Urothelium cell line (cell line): ENCODE measurements at regions not wholly inside any gene's neighbourhood (a gene's known extent, or its start where the extent isn't known, plus 50 kb on each side); places are given as distances from the start of the nearest gene placed in this dataset.
A peak's percentile ranks its signal among the peaks of the same experiment; 100 is the strongest.
"Not testable (repeated sequence)": the region's sequence is repeated elsewhere in the genome, so short reads cannot be mapped to it uniquely, and the experiment has no call there.

Source experiments
- DNase-seq: peaks from one replicate; pipeline ENCODE4 v3.0.0; 2011; ENCODE audit warnings: low spot score, mixed read lengths
- FAIRE-seq: peaks from 2 replicates; lab custom pipeline; 2011; peaks lifted over from hg19 to GRCh38; lab: Jason Lieb, UNC

DNA sequence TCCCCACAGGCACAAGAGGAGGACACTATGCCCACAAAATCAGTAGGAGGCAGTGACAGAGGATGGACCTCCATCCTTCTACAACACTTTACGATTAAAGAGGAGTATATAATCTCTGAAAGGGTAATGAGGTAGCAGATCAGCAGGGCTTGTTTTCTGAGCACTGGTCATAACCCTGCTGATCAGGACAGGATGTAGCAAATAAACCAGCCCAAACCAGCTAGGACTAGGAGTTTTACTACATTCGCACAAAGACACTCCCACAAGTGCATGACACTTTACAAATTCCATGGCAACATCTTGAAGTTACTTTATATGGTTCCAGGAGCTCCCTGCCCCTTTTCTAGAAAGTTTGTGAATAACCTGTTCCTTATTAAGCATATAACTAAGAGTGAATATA is 73.3 kb upstream of the CHD6 start:
- no peak for DNase-seq
- no peak for FAIRE-seq

DNA sequence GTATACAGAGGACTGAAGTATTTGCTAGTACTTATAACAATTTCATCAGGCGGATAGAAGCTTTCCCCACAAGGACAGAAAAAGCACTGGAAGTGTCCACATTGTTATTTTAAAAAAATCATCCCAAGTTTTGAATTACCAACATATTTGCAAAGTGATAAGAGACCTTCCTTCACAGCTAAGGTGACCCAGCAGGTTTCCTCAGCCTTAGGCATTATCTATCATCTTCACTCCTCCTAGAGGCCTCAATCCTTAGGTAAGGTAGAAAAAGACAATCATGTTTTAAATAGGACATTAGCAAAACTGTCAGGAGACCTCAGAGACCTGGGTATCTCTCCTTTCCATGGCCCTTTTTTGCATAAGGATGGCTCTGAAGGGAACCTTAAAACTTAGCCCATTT is 72.5 kb upstream of the CHD6 start:
- FAIRE-seq: no peak
- no peak for DNase-seq

DNA sequence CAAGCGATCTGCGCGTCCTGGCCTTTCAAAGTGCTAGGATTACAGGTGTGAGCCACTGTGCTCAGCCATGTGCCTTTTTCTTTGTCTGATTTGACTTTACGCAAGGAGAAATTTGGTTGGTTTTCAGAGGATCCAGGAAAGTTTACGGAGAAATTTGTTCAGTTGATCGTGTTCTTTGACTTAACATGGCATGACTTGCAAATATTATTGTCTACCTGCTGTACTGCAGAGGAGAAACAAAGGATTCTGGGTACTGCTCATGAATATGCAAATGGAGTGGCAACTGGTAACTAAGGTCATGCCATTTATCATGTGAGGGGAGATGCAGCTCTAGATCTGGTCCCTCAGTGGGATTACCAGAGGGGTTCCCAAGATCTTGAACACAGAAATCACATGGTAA is 68.8 kb upstream of the CHD6 start:
- DNase-seq: no peak
- FAIRE-seq: no peak

GRCh38 chr20:41685145-41685544 is 67.0 kb upstream of the CHD6 start:
- not testable (repeated sequence) for DNase-seq, FAIRE-seq

DNA sequence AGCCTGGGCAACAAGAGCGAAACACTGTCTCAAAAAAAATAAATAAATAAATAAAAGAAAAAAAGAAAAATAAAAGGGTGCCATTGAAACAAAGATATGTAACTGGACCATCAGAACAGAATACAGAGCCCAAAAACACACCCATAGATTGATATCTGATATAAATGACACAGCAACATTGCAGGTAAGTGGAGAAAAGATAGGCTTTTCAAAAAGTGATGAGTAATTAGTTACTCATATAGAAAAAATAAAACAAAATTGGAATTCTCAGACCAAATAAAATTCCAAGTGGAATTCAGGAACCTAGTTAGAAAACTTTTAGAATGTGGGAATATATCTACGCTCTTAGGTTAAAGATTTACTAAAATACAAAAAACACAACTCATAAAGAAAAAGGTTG is 60.6 kb upstream of the CHD6 start:
- no peak for FAIRE-seq
- DNase-seq: no peak

DNA sequence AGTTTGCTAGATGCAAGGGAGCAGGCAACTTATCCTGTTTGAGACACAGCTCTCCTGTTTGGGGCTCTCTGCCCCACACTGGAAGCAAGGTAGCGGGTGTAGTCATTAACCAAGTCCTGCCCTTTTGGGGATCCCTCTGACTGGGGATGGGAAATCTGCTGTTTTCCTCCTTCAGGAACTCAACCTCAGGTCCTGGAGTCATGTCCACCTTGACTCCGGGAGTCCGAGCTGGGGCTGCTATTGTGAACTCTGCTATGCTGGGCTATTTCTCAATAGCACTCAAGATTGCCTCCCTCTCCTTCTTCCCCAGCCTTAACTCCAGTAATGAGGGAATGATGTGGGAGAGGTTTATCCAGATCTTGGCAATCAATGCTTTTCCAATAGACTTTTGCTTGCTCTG is 54.1 kb upstream of the CHD6 start:
- no peak for DNase-seq
- no peak for FAIRE-seq

DNA sequence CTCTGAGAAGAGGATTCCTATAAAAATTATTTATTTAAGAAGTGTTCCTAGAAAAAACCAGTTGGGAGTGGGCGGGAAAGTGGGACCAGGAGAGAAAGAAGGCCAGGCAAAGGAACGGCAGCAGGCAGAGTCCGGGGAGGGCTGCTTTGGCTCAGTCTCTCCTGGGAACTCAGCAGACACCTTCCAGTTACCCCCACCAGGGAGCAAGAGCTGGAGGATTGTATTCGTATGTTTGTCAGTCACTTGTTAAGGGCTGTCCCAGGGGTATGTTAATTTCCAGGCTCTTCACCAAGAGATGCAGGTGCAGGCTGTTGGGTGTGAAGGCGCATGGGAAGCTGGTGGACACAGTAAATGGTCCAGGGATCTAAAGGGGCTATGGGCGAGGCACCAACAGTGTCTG is 53.0 kb upstream of the CHD6 start:
- DNase-seq: no peak
- FAIRE-seq: no peak

DNA sequence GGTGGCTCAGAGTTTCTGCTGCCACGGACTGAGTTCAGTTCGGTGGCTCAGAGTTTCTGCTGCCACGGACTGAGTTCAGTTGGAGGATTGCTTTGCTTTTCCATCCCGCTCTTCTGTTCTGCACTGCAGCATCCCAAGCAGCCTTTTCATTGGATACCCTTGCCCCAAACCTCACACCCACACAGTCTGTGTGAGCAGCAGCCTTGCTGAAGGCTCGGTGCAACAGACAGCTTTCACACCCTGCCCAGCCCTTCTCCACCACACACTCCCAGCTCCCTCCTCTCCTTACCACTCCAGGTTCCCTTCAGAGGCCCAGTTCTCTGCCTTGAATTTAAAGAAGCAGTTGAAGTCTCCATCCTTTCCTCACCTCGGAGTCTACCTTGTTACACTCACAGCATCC is 52.5 kb upstream of the CHD6 start:
- FAIRE-seq (no peak), DNase-seq (no peak)

GRCh38 chr20:41669708-41670263 is 51.6 kb upstream of the CHD6 start:
- FAIRE-seq (no peak), DNase-seq (peak; percentile 31)

DNA sequence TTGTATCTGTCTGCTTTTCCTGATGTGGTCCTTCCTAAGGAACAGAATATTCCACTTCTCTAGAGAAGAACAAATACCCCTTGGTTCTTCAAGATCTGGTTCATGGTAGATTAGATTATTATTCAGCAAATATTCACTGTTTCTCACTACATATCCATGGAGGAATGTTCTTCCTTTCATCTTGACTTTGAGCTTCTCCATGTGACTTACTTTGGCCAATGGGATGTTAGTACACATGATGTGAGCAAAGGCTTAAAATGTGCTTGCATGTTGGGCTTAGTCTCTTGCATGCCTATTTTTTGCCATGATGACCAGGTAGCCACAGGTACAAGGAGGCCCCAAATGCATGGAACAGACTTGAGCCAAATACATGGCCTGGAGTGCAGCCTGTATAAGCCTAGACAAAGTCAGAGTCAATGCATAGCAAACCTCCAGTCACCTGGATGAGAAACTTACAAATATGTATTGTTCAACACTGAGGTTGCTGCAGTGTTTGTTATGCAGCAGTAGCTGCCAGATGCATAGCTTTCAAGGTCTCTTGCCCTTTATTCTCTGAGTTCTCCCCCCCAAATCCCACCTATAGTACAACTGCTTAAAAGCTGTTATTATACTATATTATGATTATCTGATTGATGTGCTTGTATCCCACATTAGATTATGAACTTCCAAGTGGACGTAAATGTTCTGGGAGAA is 50.0 kb upstream of the CHD6 start:
- FAIRE-seq (no peak), DNase-seq (no peak)
